CD4-positive, CD25-positive, alpha-beta regulatory T cell (primary cell): ENCODE measurements at regions not wholly inside any gene's neighbourhood (a gene's known extent, or its start where the extent isn't known, plus 50 kb on each side); places are given as distances from the start of the nearest gene placed in this dataset.

Source experiments
- ATAC-seq, 2 donors: fragments of 150-1000 bp; cut with Tn5 transposase; one replicate each; pipeline ENCODE4 v1.10.0; 2021; ENCODE audit warnings: low read depth in 2 of 2, moderate number of reproducible peaks in 2 of 2, moderate library complexity in 1 of 2
- DNase-seq, 3 donors: peaks; one replicate each; pipeline versions ENCODE4 v3.0.0 to v3.0.0-alpha.2; 2012 to 2022; ENCODE audit warnings: mixed read lengths in 1 of 3
- H3K27ac ChIP-seq: one replicate; pipeline ENCODE4 v1.7.0; 2013; ENCODE audit warnings: mild to moderate bottlenecking, low read length; ENCODE audit not compliant: insufficient read depth, poor library complexity, severe bottlenecking
- H3K27me3 ChIP-seq: one replicate; pipeline ENCODE4 v1.7.0; 2013; ENCODE audit warnings: low read length; ENCODE audit not compliant: control insufficient read depth, insufficient read depth
- H3K36me3 ChIP-seq: one replicate; pipeline ENCODE4 v1.7.0; 2013; ENCODE audit warnings: mild to moderate bottlenecking, low read length, moderate library complexity; ENCODE audit not compliant: control insufficient read depth, insufficient read depth
- H3K4me1 ChIP-seq: 2 replicates; pipeline ENCODE4 v1.7.0; 2013; ENCODE audit warnings: mild to moderate bottlenecking, low read length; ENCODE audit not compliant: insufficient read depth, control insufficient read depth, poor library complexity, severe bottlenecking
- H3K4me3 ChIP-seq: one replicate; pipeline ENCODE4 v1.7.0; 2013; ENCODE audit warnings: low read depth, mild to moderate bottlenecking, low read length, moderate library complexity
- H3K9me3 ChIP-seq, 2 experiments: 1 replicate in 1 of 2; 2 replicates in 1 of 2; pipeline ENCODE4 v1.7.0; 2013; ENCODE audit warnings: low read length in 2 of 2, mild to moderate bottlenecking in 1 of 2, moderate library complexity in 1 of 2; ENCODE audit not compliant: control insufficient read depth in 2 of 2
- H3K27ac Mint-ChIP-seq, 3 donors: one replicate each; pipeline ENCODE4 v1.8.0; 2020 to 2022; ENCODE audit warnings: mild to moderate bottlenecking in 3 of 3, mixed read lengths in 3 of 3, moderate library complexity in 2 of 3
- H3K27me3 Mint-ChIP-seq: one replicate; pipeline ENCODE4 v1.8.0; 2022; ENCODE audit warnings: mild to moderate bottlenecking, mixed read lengths
- H3K36me3 Mint-ChIP-seq: one replicate; pipeline ENCODE4 v1.8.0; 2020; ENCODE audit warnings: mixed read lengths
- H3K4me1 Mint-ChIP-seq, 4 donors: one replicate each; pipeline ENCODE4 v1.8.0; 2020 to 2022; ENCODE audit warnings: mixed read lengths in 4 of 4, mild to moderate bottlenecking in 1 of 4
- H3K4me3 Mint-ChIP-seq, 4 donors: one replicate each; pipeline ENCODE4 v1.8.0; 2020 to 2022; ENCODE audit warnings: mild to moderate bottlenecking in 4 of 4, mixed read lengths in 4 of 4, moderate library complexity in 3 of 4
- H3K9me3 Mint-ChIP-seq, 7 donors: one replicate each; pipeline ENCODE4 v1.8.0; 2020 to 2022; ENCODE audit warnings: mixed read lengths in 7 of 7, mild to moderate bottlenecking in 3 of 7, moderate library complexity in 2 of 7

GRCh38 chr9:79135681-79136415 lies 435.9 kb upstream of the TLE4 start:
- no peaks in the 10 kb centered on the region for H3K9me3 Mint-ChIP-seq
- no peaks in the 10 kb centered on the region for H3K27me3 Mint-ChIP-seq
- H3K4me1 Mint-ChIP-seq = no peaks in the 10 kb centered on the region
- no peaks in the 10 kb centered on the region for H3K27me3 ChIP-seq
- DNase-seq = no peak
- H3K27ac Mint-ChIP-seq = no peak overlapping the region
- no peaks in the 10 kb centered on the region for H3K4me1 ChIP-seq
- no peak for ATAC-seq
- H3K27ac ChIP-seq = no peak overlapping the region
- H3K4me3 Mint-ChIP-seq = no peak overlapping the region
- no peaks in the 10 kb centered on the region for H3K36me3 Mint-ChIP-seq
- H3K4me3 ChIP-seq = no peak overlapping the region
- H3K36me3 ChIP-seq = no peaks in the 10 kb centered on the region
- H3K9me3 ChIP-seq = no peaks in the 10 kb centered on the region

- H3K36me3 Mint-ChIP-seq = no peaks in the 10 kb centered on the region
- no peaks in the 10 kb centered on the region for H3K36me3 ChIP-seq
- H3K4me1 ChIP-seq = no peaks in the 10 kb centered on the region
- no peak overlapping the region for H3K4me3 Mint-ChIP-seq
- H3K4me3 ChIP-seq = no peak overlapping the region
- H3K27me3 Mint-ChIP-seq = no peaks in the 10 kb centered on the region
- H3K4me1 Mint-ChIP-seq = no peaks in the 10 kb centered on the region
- H3K27ac Mint-ChIP-seq = no peak overlapping the region
- ATAC-seq (no peak), DNase-seq (no peak)
- no peaks in the 10 kb centered on the region for H3K9me3 ChIP-seq
- no peaks in the 10 kb centered on the region for H3K27me3 ChIP-seq
- H3K27ac ChIP-seq = no peak overlapping the region
- peaks cover 0 to 5% (median 0%) of the 10 kb centered on the region in 7 donors for H3K9me3 Mint-ChIP-seq
Observed at GRCh38 chr9:79140751-79141150, 431.0 kb upstream of the TLE4 start.

GRCh38 chr9:79143211-79143610 lies 428.6 kb upstream of the TLE4 start:
- no peak overlapping the region for H3K27ac Mint-ChIP-seq
- ATAC-seq (no peak), DNase-seq (no peak)
- Histone ChIP-seq H3K36me3 (no peaks in the 10 kb centered on the region), H3K4me1 (no peaks in the 10 kb centered on the region), H3K27me3 (no peaks in the 10 kb centered on the region), H3K4me3 (no peak overlapping the region), H3K27ac (no peak overlapping the region), H3K9me3 (no peaks in the 10 kb centered on the region)
- H3K36me3 Mint-ChIP-seq = no peaks in the 10 kb centered on the region
- no peak overlapping the region for H3K4me3 Mint-ChIP-seq
- H3K4me1 Mint-ChIP-seq = no peaks in the 10 kb centered on the region
- H3K27me3 Mint-ChIP-seq = no peaks in the 10 kb centered on the region
- peaks cover 0 to 8% (median 0%) of the 10 kb centered on the region in 7 donors for H3K9me3 Mint-ChIP-seq

GRCh38 chr9:79145442-79145841 lies 426.3 kb upstream of the TLE4 start:
- no peaks in the 10 kb centered on the region for H3K27me3 ChIP-seq

GRCh38 chr9:79149585-79149984 lies 422.2 kb upstream of the TLE4 start:
- no peaks in the 10 kb centered on the region for H3K4me1 ChIP-seq
- Mint-ChIP-seq H3K4me1 (no peaks in the 10 kb centered on the region), H3K27ac (no peak overlapping the region), H3K27me3 (no peaks in the 10 kb centered on the region), H3K9me3 (peaks cover 0 to 8% (median 1%) of the 10 kb centered on the region in 7 donors), H3K4me3 (no peak overlapping the region), H3K36me3 (no peaks in the 10 kb centered on the region)
- H3K36me3 ChIP-seq = no peaks in the 10 kb centered on the region
- H3K9me3 ChIP-seq = no peaks in the 10 kb centered on the region
- no peak for ATAC-seq
- H3K27ac ChIP-seq = no peak overlapping the region
- H3K4me3 ChIP-seq = no peak overlapping the region
- DNase-seq = no peak
- H3K27me3 ChIP-seq = no peaks in the 10 kb centered on the region

More at GRCh38 chr9:79145442-79145841, 426.3 kb upstream of the TLE4 start:
- Histone ChIP-seq H3K9me3 (no peaks in the 10 kb centered on the region), H3K4me1 (no peaks in the 10 kb centered on the region), H3K4me3 (no peak overlapping the region), H3K27ac (no peak overlapping the region), H3K36me3 (no peaks in the 10 kb centered on the region)
- Mint-ChIP-seq H3K4me3 (no peak overlapping the region), H3K4me1 (no peaks in the 10 kb centered on the region), H3K9me3 (peaks cover 0 to 8% (median 0%) of the 10 kb centered on the region in 7 donors), H3K27me3 (no peaks in the 10 kb centered on the region), H3K36me3 (no peaks in the 10 kb centered on the region), H3K27ac (no peak overlapping the region)
- DNase-seq (no peak), ATAC-seq (no peak)

GRCh38 chr9:79151791-79152190 lies 420.0 kb upstream of the TLE4 start:
- Mint-ChIP-seq H3K36me3 (no peaks in the 10 kb centered on the region), H3K27ac (no peak overlapping the region), H3K9me3 (peaks cover 0 to 4% (median 1%) of the 10 kb centered on the region in 7 donors), H3K27me3 (no peaks in the 10 kb centered on the region), H3K4me1 (no peaks in the 10 kb centered on the region), H3K4me3 (no peak overlapping the region)
- H3K27ac ChIP-seq = no peak overlapping the region
- DNase-seq = no peak
- H3K4me3 ChIP-seq = no peak overlapping the region
- H3K36me3 ChIP-seq = no peaks in the 10 kb centered on the region
- no peak for ATAC-seq
- H3K27me3 ChIP-seq = no peaks in the 10 kb centered on the region
- no peaks in the 10 kb centered on the region for H3K9me3 ChIP-seq
- no peaks in the 10 kb centered on the region for H3K4me1 ChIP-seq

- Histone ChIP-seq H3K9me3 (no peaks in the 10 kb centered on the region), H3K36me3 (no peaks in the 10 kb centered on the region), H3K27me3 (no peaks in the 10 kb centered on the region), H3K4me3 (no peak overlapping the region), H3K27ac (no peak overlapping the region), H3K4me1 (no peaks in the 10 kb centered on the region)
- Mint-ChIP-seq H3K4me1 (no peaks in the 10 kb centered on the region), H3K36me3 (no peaks in the 10 kb centered on the region), H3K9me3 (peaks cover 0 to 4% (median 1%) of the 10 kb centered on the region in 7 donors), H3K27ac (no peak overlapping the region), H3K4me3 (no peak overlapping the region), H3K27me3 (no peaks in the 10 kb centered on the region)
- DNase-seq (no peak), ATAC-seq (no peak)
Observed at GRCh38 chr9:79152306-79152705, 419.5 kb upstream of the TLE4 start.

- Mint-ChIP-seq H3K9me3 (peaks cover 0 to 4% (median 0%) of the 10 kb centered on the region in 7 donors), H3K4me1 (no peaks in the 10 kb centered on the region), H3K4me3 (no peak overlapping the region), H3K27me3 (no peaks in the 10 kb centered on the region), H3K36me3 (no peaks in the 10 kb centered on the region), H3K27ac (no peak overlapping the region)
- no peak for DNase-seq
- ATAC-seq = no peak
- H3K36me3 ChIP-seq = no peaks in the 10 kb centered on the region
- no peaks in the 10 kb centered on the region for H3K4me1 ChIP-seq
- no peak overlapping the region for H3K27ac ChIP-seq
- H3K4me3 ChIP-seq = no peak overlapping the region
- H3K9me3 ChIP-seq = no peaks in the 10 kb centered on the region
- no peaks in the 10 kb centered on the region for H3K27me3 ChIP-seq
Observed at GRCh38 chr9:79154806-79155205, 417.0 kb upstream of the TLE4 start.
